GM18909 (cell line): ENCODE measurements at regions not wholly inside any gene's neighbourhood (a gene's known extent, or its start where the extent isn't known, plus 50 kb on each side); places are given as distances from the start of the nearest gene placed in this dataset.
"Not testable (repeated sequence)": the region's sequence is repeated elsewhere in the genome, so short reads cannot be mapped to it uniquely, and the experiment has no call there.

Source experiments
- ATAC-seq: cut with Tn5 transposase; IDR thresholded peaks from one replicate; pipeline ENCODE4 v1.9.1; 2021; ENCODE audit warnings: mild to moderate bottlenecking; ENCODE audit not compliant: unreplicated experiment, poor library complexity

GRCh38 chr4:15332377-15332776, 95.5 kb upstream of the C1QTNF7 start:
- no peak for ATAC-seq

DNA sequence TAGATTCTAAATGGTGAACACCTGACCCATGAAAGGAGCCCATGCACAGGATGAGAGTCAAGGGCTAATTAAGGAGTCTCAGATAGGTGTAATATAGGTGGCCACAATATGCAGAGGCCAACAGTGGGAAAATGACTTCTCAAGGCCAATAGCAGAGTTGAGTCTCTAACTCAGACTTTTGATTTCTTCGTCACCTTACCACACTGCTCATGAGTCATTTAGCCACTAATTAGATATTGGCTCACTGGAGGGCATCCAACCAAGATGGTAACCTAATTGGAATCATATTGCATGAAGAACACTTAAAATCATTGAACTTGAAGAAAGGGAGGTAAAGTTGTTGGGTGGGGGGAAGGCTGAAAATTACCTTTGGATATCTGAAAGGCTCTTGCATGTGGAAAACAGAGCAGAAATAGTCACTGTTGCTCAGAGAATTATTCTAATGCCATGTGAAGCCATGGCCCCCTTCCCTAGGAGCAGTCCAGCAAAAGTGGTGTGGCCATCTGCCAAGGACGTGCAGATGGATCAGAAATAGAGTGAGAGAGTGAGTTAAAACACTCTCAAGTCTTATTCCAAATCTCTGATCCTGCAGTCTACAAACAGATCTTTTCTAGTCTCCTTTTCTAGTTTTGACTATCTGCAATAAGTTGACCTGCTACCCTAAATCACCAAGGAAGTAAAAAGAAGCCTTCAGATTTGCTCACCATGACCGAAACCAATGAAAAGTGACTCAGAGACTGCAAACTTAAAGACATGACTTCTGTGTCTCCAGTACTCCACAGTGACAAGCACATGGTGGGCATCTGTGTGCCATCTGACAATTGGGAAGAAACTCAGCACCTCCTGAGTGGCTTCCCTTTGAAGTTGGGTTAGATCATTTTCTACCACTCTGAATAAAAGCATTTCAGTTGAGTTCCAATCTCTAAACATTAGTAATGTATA, 93.9 kb upstream of the C1QTNF7 start:
- no peak for ATAC-seq

DNA sequence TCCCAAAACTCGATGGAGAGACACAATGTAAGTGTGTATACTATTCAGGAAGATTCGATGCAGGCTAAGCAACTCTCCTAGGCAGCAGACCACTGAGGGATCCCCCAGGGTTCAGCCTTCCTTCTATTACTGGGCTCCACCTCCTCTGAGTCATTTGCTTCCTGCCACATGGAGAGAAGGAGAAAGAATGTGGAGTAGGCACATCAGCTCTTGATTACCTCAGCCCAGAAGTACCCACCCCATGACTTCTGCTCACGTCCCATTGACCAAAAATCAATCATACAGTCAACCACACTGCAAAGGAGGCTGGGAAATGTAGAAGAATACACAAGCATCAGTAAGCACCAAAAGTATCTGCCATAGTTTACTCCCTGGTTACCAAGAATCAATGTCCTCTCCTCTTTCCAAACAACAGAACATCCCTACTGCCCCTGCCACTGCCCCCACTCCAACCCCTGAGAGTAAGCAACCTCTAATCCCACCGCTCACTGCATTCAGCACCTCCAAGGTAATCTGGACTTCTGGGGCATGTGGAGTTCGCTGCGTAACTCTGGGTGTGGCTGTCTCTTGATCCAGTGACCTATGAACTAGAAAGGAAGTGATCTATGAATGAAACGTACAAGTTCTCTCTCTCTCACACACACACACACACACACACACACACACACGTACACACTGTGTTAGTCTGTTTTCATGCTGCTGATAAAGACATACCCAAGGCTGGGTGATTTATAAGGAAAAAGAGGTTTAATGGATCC, 91.2 kb upstream of the C1QTNF7 start:
- no peak for ATAC-seq

- not testable (repeated sequence) for ATAC-seq
These were observed 90.6 kb upstream of the C1QTNF7 start for GRCh38 chr4:15337168-15337657.

DNA sequence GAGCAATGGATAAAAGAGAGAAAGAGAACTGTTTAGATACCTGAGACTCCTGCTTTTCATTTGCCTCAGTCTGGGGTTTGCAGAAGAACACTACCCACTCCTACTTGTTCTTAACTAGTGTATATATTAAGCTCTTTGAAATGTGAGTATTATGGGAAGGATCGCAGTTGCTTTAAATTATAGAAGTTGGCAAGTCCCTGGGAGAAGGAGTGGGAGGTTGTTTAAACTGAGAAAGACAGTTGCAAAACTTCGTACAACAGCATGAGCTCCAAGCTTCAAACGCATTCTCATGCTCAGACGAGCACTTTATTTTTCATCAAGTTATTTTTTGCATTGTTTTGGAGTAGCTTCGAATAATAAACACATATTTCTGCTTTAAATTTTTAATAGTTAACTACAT, 88.1 kb upstream of the C1QTNF7 start:
- no peak for ATAC-seq

DNA sequence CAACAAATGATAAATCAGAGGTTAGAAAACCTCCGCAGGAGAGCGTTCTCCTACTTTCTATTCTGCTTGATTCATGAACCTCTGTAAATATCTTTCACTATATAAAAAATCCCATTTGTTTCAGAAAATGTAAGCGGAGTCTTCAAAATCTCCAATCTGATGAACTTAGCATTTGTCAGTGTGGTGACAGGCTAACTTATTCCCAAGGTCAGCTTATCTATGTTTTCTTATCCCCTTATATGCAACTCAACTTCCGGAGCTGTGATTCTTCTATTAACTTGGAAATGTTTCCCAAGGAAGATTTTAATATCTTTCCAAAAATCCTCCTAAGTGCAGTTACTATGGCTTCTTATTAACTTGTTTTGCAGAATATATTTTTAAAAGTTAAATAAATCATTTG, 87.5 kb upstream of the C1QTNF7 start:
- no peak for ATAC-seq

GRCh38 chr4:15340902-15341732, 86.7 kb upstream of the C1QTNF7 start:
- no peak for ATAC-seq

GRCh38 chr4:15341733-15342300, 86.0 kb upstream of the C1QTNF7 start:
- ATAC-seq, result no peak

DNA sequence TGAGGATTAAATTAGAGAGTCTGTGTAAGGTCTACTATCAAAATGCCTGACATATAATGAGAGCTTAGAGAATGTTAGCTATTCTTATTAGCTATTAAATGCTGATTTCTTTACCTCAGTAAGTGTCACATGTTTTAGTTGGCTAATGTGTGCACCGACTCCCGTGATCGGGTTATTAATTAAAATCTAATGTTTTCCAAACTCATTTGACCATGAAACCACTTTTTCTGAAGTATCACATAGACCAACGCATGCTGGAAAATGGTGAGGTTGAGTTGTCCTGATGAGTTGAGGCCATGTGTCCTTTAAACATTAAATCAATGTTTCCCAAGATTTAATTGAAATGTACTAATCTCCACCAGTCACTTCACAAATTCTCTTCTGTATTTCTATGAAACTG, 84.8 kb upstream of the C1QTNF7 start:
- ATAC-seq, result no peak

GRCh38 chr4:15343581-15343980, 84.3 kb upstream of the C1QTNF7 start:
- no peak for ATAC-seq

DNA sequence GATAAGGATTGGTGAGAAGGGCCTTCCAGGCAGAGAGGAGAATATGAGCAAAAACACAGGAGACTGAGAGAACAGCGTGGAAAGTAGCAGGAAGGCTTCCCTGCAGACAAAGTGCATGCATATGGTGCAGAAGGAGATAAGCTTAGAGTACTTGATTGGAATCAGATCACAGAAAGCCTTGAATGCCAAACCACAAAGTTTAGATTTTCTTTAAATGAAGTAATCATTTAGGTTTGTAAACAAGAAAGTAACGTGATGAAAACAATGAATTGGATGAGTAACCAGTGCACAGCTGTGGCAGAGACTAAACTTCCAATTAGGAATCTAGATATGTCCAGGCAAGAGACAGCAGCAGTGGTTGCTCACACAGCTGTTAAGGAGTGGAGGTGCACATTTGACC, 83.8 kb upstream of the C1QTNF7 start:
- ATAC-seq, result no peak

DNA sequence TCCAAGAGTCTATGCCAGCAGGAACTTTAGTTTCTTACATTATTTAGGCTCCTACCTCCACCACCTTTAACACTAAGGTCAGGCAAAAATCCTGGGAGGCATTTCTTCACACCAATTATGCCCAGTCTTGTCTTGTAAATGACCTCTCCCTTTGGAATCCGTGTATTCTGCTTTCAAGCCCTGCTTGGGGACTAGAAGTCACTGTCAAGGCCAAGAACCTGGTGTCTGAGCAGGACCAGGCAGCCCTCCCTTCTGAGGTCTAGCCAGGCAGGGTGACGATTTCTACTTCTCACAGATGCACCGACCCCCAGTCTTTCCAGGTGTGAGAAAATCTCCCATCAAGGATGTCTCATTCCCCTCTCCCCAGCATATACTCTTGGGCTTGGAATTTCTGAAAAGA, 82.7 kb upstream of the C1QTNF7 start:
- ATAC-seq, result no peak

DNA sequence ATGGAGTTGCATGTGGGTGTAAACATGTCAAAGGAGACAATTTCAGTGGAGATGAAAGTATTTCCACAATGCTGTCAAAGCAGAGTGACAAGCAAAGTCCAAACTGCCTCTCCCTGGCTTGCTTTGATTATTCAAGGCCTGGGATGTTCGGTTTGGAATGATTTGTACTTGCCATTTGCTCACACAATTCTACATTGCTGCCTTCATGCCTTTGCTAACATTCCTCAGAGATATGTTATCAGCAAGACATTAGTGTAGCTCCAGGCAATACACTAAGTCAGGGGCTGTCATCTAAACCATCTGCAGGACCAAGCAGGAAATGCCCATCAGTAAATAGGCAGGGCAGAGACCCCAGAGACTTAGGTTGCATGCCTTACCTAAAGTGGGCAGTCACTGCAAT, 79.6 kb upstream of the C1QTNF7 start:
- no peak for ATAC-seq

- no peak for ATAC-seq
These were observed 79.1 kb upstream of the C1QTNF7 start for GRCh38 chr4:15348695-15349094.

- no peak for ATAC-seq
These were observed 78.3 kb upstream of the C1QTNF7 start for GRCh38 chr4:15349531-15349935.

DNA sequence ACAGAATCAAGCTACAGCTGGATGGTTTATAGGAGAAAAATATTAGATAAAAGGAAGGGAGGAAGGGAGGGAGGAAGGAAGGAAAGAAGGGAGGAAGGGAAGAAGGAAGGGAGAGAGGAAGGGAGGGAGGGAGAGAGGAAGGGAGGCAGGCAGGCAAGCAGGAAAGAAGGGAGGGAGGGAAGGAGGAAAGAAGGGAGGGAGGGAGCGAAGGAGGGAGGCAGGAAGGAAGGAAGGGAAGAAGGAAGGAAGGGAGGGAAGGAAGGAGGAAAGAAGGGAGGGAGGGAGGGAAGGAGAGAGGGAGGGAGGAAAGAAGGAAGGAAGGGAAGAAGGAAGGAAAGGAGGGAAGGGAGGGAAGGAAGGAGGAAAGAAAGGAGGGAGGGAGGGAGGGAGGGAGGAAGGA, 77.9 kb upstream of the C1QTNF7 start:
- no peak for ATAC-seq

DNA sequence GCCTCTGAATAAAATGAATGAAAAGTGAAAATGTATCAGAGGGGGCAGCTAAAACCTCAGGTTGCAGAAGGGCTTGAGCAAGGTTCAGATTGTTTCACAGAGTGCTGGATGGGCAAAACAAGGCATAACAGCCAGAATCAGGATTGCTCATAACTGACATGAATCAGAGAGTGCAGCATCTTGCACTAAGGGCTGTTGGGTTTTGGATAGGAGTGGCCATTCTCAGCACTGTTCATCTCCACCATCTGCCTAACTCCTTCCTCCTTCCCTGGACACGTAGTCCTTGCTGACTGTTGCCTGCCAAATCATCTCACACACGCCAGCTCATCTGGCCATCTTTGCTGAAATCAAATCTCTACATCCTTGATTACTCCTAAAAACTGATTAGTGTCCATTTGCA, 75.3 kb upstream of the C1QTNF7 start:
- no peak for ATAC-seq

DNA sequence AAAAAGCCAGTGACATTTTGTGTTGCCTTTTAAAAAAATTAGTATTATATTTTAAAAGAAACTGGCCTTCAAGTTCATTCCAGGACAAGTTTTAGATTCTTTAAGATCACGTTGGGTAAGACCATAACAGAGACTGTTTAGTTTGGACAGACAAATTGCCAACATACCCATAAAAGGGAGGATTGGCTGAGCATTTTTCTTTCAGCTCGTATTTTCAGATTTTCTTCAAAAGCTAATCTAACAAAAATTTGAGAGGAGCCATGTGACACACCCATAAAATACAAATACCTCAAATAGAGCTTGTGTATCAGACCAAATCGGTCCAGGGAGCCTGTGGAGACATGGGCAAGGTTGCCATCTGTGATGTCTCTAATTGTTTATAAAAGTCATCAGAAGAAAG, 74.6 kb upstream of the C1QTNF7 start:
- ATAC-seq, result no peak

DNA sequence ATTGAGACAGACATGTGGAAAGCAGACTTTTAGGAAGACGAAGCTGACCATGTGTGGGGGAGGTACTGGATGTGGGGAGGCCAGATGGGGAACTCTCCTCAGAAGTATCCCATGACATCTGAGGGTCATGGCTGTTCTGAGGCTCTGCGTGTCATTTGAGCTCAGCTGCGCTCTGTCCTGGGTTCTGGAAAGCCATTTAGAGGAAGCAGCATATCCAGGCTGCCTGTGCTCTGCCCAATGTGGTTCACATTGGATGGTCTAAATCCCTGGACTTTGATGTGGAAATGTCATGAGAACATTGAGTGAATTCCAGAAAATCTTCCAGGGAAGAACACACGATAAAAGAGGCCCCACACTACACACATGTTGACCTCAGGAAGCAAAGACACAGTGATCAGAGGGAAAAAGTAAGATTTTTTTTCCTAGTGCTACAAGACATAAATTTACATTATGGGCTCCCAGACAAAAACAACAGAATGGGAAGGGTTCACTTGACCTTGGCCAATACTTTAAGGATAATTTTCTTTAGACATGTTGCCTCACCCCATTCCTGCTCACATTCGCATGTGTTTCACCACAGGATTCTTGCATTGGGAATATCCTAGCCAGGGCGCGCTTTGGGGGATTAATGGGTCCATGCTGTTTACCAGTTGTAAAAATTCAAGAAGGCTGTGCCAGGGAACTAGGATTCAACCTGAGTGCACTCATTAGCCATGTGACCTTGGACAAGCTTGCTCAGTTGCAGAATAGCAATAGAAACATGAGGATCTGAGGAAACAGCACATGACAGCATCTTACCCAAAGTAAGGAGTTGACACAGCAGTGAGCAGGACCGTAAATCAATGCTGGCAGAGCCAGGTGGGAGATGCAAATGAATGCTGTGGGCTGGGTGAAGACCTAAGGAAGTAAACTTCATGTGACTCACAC, 73.2 kb upstream of the C1QTNF7 start:
- ATAC-seq, result no peak
